SK-N-MC (cell line): ENCODE measurements at regions not wholly inside any gene's neighbourhood (a gene's known extent, or its start where the extent isn't known, plus 50 kb on each side); places are given as distances from the start of the nearest gene placed in this dataset.

Experiments
- FOXP2 ChIP-seq: optimal IDR thresholded peaks from 2 replicates; pipeline ENCODE3; 2011; ENCODE audit warnings: mild to moderate bottlenecking, moderate library complexity; ENCODE audit not compliant: insufficient read depth; ENCODE audit errors: extremely low read length, control extremely low read depth
- POLR2AphosphoS5 ChIP-seq: IDR thresholded peaks from 2 replicates; pipeline ENCODE4 v1.6.1; 2012; ENCODE audit warnings: mild to moderate bottlenecking, low read depth, low read length, borderline replicate concordance

DNA sequence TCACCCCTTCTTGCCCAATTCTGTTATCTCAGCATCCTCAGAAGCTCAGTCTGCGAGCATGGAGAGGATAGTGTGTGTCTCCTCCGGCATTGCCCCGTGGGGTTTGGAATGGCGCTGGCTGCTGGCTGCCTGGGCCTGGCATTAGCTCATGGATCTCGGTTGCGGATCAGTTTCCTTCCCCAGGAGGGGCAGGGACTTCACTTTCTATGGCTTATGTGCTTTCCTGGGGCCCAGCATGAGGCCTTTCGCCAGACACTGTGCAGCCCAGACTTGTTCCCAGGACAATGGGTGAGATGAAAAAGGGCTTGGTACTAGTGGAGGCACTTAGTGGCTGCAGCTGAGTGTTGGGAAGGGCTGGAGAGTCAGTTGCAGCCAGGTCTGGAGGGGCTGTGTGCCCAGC, 143.3 kb downstream of the GLI2 start:
- no peak for TF ChIP-seq POLR2AphosphoS5
- TF ChIP-seq FOXP2 = no peak
